Stimulated activated naive CD4-positive, alpha-beta T cell (primary cell): ENCODE measurements at regions not wholly inside any gene's neighbourhood (a gene's known extent, or its start where the extent isn't known, plus 50 kb on each side); places are given as distances from the start of the nearest gene placed in this dataset.

ENCODE experiments used
- DNase-seq, 6 experiments: peaks; one replicate each; lab custom pipeline; 2025; lab: John Stamatoyannopoulos, UW

- DNase-seq: no peak
Observed at GRCh38 chr2:81549646-81550045, 1245.1 kb upstream of the LRRTM1 start.

DNA sequence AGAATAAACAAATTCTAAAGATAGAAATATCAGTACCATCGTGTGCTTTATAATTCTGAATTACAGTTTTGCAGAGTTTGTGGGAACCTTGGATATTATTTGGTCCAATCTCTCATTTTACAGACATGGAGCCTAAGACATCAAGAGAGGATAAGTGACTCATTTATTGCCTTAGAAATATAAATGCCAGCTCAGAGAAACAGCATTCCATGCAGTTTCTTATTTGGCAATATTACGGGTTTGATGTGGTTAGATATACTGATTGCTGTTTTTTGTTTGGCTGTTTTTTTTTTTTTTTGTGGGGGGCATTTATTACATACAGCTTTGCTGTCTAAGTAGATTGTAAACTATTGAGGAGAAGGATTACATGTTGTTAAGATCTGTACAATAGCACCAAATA is 1241.1 kb upstream of the LRRTM1 start:
- no peak for DNase-seq

DNA sequence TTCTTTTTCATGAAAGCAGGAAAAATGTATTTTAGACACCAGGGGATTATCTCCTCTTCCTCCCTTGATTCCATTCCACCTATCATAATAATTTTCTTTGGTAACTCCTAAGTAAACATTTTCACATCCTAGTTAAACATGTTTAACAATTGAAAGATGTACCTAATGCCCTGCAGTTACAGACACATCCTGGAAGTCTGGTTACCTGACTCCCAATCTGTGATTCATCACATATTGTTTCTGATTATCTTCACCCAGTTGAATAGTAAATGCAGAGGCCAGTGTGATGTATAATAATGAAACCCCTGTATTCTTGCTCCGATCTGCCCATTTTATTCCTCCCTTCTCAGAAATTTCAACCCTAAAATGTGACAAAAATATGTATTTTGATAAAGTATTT is 1237.6 kb upstream of the LRRTM1 start:
- DNase-seq: no peak

- DNase-seq: no peak
Observed at GRCh38 chr2:81529944-81530343, 1225.4 kb upstream of the LRRTM1 start.

GRCh38 chr2:81528852-81529480 is 1224.4 kb upstream of the LRRTM1 start:
- DNase-seq: no peak

GRCh38 chr2:81523344-81523743 is 1218.8 kb upstream of the LRRTM1 start:
- no peak for DNase-seq

DNA sequence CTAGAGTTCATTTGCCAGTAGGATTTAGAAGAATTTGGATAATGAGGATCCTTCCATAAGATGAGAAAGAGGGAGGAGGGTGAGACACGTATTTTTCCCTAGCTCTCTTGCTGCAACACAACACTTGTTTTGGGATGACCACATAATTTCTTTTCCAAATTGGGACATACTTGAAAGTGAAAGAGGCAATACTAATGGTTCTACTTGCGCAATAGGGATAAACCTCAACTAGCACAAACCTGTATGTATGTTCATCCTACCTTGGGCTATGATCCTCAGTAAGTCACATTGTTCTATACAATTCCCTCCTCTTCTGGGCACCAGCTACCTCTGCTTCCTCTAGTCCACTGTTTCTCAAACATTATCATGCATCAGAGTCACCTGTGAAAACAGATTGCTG is 1208.8 kb upstream of the LRRTM1 start:
- DNase-seq: no peak

DNA sequence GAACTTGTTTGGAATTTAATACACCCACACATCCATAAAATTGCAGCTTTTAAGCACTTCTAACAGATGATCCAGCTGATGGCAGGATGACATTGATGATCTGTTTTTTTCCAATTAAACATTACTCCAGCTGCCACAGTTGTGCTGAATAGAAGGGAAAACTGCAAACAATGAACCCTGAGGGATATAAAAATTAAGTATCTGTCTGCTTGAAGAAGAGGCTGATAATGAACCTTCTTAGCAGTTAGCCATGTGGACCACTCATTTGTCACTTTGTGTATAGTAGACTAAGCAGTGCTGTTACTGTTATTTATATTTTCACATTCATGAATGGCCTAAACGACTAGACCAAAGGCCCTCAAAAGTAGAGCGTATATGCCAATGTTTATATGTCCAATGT is 1201.0 kb upstream of the LRRTM1 start:
- DNase-seq: no peak

- DNase-seq: no peak
Observed at GRCh38 chr2:81495556-81495955, 1191.0 kb upstream of the LRRTM1 start.

GRCh38 chr2:81483254-81483653 is 1178.7 kb upstream of the LRRTM1 start:
- DNase-seq: no peak

DNA sequence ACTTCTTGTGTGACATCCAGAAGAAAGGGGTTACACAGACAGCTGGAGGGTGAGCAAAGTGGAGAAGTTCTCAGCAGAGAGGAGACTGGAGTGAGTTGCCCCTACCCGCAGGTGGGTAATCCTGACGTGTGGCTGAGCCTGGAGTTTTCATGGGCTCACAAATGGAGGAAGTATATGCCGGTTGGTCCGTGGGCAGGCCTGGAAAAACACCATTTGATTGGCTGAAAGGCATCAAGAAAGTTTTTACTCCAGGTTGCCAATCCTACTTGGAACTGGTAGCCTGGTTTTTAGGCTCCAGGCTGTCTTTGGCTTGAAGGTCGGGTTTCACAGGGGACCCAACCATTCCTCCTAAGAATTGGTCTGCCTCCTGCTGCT is 1177.4 kb upstream of the LRRTM1 start:
- DNase-seq: no peak

GRCh38 chr2:81481242-81481993 is 1176.9 kb upstream of the LRRTM1 start:
- DNase-seq: no peak

- no peak for DNase-seq
Observed at GRCh38 chr2:81467096-81467495, 1162.5 kb upstream of the LRRTM1 start.

DNA sequence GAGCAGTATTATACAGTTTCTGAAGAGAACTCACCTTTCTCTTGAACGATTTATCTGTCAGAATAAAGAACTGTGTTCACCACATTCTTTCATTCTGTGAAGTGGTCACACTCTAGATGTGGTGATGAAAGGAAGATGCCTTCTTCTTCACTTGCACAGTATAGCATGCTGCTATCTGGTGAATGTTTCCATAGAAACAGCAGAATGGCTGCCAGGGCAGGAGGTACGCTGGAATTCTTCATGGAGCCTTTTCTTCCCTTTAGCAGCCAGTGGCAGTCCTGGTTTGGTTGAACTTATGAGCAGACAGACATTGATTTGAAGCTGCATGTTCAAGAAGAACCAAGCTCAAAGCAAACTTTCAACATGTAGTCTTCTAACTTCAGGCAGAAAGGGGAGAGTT is 1157.9 kb upstream of the LRRTM1 start:
- no peak for DNase-seq

DNA sequence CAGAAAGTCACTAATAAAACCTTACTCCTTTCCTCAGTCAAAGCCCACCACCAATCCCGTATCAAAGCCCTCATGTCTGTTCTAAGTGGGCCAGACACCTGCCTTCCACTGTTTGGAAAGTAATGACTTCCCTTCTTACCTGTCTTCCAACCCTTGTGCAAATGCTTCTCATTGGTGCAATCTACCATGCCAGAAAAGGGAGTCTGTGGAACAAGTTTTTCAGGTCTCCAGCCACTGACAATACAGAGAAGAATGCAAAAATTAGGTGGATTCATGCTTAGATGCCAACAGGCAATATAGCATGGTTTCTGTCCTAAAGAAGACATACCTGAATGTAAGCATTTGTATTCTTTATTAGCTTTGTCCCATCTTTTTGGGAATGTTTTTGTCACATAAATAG is 1140.6 kb upstream of the LRRTM1 start:
- DNase-seq: no peak

- DNase-seq: no peak
Observed at GRCh38 chr2:81437456-81438000, 1133.0 kb upstream of the LRRTM1 start.

- DNase-seq: no peak
Observed at GRCh38 chr2:81436256-81436655, 1131.7 kb upstream of the LRRTM1 start.

DNA sequence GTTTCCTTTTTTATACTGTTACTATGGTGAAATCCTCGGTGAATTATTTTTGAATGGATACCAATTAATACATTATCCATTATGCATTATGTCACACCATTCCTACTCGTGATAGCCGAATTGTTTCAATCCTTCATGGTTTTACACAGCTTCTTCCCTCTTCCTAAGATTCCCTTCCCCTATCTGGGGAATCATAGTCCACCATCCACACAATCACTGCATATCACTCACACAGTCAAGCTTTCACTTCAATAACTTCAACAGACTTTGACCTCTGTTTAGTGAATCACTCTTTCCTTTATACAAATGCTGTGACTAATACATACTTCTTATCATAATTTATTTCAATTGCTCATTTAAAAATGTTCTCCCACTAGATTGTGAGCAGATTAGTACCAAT is 1108.1 kb upstream of the LRRTM1 start:
- DNase-seq: no peak

DNA sequence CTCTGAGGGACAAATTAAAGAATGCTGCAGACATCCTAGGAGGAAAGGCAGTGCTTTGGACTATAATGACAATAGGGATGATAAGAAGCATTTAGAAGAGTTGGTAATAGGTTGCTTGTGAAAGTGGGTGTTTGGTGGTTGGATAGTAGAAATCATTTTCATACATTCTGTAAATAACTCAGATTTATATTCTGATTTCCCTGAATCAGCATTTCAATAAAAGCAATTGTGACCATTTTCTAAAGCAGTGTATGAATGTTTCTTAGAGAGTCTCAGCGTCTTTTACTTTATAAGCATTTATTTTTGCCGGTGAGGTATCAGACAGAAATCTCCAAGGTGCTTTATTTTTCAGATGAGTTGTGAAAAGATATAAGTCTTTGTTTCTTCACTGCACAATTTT is 1099.0 kb upstream of the LRRTM1 start:
- no peak for DNase-seq

DNA sequence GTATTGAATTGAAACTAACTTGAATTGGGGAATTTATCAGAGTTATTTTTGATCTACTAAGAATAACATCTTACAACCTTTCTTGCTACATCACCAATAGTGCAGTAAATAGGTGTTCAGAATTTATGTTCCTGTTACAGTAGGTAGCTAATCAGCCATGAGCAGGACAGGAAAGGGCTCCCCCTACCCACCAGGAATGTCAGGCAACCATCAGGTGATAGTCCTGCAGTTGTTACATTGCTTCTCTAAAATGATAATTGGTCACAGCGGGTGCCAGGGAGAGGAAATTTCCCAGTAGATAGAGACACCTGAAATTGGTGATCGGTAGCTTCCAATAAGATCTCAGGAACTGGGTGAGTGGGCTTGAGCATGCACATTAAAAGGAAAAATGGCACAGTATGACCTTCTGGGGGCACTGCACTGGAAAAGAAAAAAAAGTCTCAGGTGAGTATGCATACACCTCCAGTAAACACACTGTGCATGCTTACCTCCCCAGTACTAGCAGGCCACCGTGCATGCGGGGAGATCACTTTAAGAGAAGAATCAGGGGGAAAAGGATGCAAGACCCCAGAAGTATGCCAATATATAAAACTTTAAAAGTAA is 1092.0 kb upstream of the LRRTM1 start:
- DNase-seq: no peak

DNA sequence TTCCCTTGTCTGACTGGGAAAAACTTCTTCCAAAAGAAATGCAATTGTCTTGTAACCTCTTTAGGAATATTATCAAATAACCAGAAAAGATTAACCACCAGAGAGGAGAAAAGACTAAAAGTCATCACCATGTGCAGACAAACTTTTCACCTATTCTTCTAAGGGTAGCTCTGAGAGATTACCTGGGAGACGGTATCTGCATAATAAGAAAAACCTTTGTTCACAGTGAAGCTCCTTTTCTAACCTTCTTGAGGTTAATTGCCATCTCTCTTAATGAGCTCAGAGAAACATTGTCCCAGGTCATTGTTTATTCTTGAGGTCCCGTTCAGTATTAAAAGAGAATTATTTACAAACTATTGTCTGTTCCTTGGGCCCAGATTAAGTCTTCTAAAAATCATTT is 1091.2 kb upstream of the LRRTM1 start:
- DNase-seq: no peak

DNA sequence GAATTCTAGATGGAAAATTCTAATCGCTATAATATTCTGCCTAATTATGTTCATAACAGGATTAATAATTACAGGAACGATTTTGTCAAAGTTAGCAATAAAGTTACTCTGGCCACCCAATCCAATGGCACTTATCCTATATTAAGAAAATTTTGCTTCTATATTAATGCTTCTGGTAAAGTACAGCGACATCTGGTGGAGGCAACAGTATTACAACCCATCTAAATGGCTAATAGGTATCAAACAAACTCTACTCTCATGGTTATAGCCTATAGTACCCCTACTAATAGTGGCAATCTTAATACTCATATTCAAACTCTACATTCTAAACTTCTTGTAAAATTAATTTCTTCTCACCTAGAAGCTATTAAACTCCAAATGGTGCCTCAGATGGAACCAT is 1084.7 kb upstream of the LRRTM1 start:
- DNase-seq: no peak

GRCh38 chr2:81363800-81364199 is 1059.2 kb upstream of the LRRTM1 start:
- DNase-seq: no peak
